ENCODE measurements at regions not wholly inside any gene's neighbourhood (a gene's known extent, or its start where the extent isn't known, plus 50 kb on each side); places are given as distances from the start of the nearest gene placed in this dataset.

DNA sequence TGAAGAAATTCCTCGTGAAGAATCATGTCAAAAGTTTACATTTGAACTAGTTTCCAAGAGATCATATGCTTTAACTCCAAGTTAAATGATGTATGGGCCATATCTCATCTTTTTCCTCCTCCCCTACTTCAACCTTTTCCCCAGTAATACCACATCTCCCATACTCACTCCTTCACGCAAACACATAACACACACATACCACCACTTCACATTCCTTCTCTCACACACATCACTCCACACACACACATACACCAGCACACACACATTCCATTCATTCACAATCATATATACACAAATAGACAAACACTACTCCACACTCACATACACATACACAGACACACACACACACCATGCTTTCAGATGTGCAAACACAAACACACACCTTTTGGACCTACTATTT lies 769.0 kb upstream of the NR2F2 start:
- Histone ChIP-seq H3K4me3 (ENCODE audit: low read length) (no peak overlapping the region), H3K9me3 (ENCODE audit: insufficient read depth, low read depth, low read length) (no peaks in the 10 kb centered on the region), H3K9ac (ENCODE audit: low read depth, low read length) (no peak overlapping the region), H3K36me3 (ENCODE audit: insufficient read depth, low read depth, low read length) (no peaks in the 10 kb centered on the region), H3K27me3 (ENCODE audit: insufficient read depth, low read length) (no peaks in the 10 kb centered on the region), H3K4me1 (ENCODE audit: insufficient read depth, low read length) (no peaks in the 10 kb centered on the region; the same call in 1 of the 2 replicates), H3K27ac (ENCODE audit: low read length) (no peak overlapping the region)

DNA sequence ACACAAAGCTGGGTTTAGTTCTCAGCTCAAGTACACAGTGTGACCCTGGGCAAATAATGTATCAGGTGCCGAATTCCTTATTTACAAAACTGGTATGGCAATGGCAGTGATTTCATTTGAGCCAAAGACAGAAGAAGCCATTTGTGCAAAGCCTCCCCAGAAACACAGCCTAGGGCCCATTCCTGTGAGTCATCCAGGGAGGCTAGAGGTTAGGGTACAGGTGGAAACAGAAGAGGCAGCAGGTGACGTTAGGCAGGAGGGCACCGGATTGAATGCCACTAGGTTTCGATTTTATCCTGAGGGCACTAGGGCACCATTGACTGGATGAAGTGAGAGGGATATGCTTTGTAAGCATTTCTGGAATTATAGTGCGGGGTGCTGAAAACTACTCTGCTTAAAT lies 766.9 kb upstream of the NR2F2 start:
- no peaks in the 10 kb centered on the region for H3K9me3 ChIP-seq (ENCODE audit: insufficient read depth, low read depth, low read length)
- no peaks in the 10 kb centered on the region for H3K36me3 ChIP-seq (ENCODE audit: insufficient read depth, low read depth, low read length)
- no peak overlapping the region for H3K27ac ChIP-seq (ENCODE audit: low read length)
- H3K4me1 ChIP-seq (ENCODE audit: insufficient read depth, low read length), result no peaks in the 10 kb centered on the region
- no peaks in the 10 kb centered on the region for H3K27me3 ChIP-seq (ENCODE audit: insufficient read depth, low read length)
- no peak overlapping the region for H3K9ac ChIP-seq (ENCODE audit: low read depth, low read length)
- no peak overlapping the region for H3K4me3 ChIP-seq (ENCODE audit: low read length)

DNA sequence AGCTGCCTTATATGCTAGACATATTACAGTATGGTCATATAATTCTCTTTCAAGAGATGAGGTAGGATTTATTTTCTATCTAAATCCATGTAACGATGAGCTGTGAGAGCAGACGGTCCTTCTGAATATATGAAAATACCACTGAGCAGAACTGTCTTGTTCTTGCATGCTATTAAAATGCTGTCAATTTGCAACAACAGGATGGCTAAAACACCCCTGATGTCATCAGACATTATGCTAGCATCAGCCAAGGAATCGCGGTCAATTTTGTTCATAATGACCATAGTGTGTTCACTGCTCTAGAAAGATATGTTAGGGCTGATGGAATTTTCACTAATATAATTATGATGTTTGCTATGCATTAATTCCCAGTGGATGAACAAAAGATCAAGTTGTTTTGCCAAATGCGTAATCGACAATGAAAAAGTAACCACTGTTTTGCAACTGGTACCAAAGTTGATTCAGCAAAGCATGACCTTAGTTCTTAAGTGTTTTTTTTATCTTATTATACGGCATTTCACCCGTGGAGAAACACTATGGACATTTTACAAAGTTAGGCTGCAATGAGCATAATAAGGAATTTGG lies 765.4 kb upstream of the NR2F2 start:
- H3K9me3 ChIP-seq (ENCODE audit: insufficient read depth, low read depth, low read length), result no peaks in the 10 kb centered on the region
- no peak overlapping the region for H3K9ac ChIP-seq (ENCODE audit: low read depth, low read length)
- no peaks in the 10 kb centered on the region for H3K36me3 ChIP-seq (ENCODE audit: insufficient read depth, low read depth, low read length)
- H3K27me3 ChIP-seq (ENCODE audit: insufficient read depth, low read length), result no peaks in the 10 kb centered on the region
- H3K27ac ChIP-seq (ENCODE audit: low read length), result no peak overlapping the region
- H3K4me1 ChIP-seq (ENCODE audit: insufficient read depth, low read length), result no peaks in the 10 kb centered on the region
- H3K4me3 ChIP-seq (ENCODE audit: low read length), result no peak overlapping the region

DNA sequence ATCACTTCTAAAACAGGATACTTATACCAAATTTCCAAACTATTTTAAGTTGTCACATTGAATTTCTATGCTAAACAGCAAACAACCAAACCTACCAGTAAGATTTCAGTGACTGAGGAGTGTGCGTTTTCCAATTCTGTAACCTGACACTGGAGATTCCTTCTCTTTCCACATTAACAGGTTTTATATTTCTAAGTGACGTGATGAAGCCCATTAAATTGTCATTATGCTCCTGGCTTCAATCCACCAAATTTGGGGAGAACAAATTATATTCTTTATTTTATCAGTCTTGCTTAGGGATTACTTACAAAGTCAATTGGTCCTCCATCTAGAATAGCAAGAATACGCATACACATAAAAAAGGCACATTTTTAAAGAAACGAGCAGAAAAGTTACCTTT lies 764.8 kb upstream of the NR2F2 start:
- Histone ChIP-seq H3K9ac (ENCODE audit: low read depth, low read length) (no peak overlapping the region), H3K27ac (ENCODE audit: low read length) (no peak overlapping the region), H3K27me3 (ENCODE audit: insufficient read depth, low read length) (no peaks in the 10 kb centered on the region), H3K4me3 (ENCODE audit: low read length) (no peak overlapping the region), H3K4me1 (ENCODE audit: insufficient read depth, low read length) (no peaks in the 10 kb centered on the region), H3K9me3 (ENCODE audit: insufficient read depth, low read depth, low read length) (no peaks in the 10 kb centered on the region), H3K36me3 (ENCODE audit: insufficient read depth, low read depth, low read length) (no peaks in the 10 kb centered on the region)

DNA sequence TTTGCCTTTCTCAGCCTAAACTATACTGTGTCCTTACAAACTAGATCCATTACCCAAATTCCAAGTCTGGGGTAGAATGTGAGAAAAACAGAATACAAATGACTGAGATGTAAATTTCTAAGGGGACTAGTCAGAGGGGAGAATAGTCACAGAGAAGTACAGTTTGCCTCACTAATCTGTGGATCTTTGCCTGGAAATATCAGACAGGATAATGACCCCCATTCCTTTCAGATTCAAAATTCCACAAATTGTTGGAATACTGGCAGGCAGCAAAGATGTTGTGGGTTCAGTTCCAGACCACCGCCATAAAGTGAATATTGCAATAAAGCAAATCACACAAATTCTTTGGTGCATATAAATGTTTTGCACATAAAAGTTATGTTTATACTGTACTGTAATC lies 762.8 kb upstream of the NR2F2 start:
- no peak overlapping the region for H3K4me3 ChIP-seq (ENCODE audit: low read length)
- no peaks in the 10 kb centered on the region for H3K9me3 ChIP-seq (ENCODE audit: insufficient read depth, low read depth, low read length)
- no peak overlapping the region for H3K9ac ChIP-seq (ENCODE audit: low read depth, low read length)
- no peaks in the 10 kb centered on the region for H3K36me3 ChIP-seq (ENCODE audit: insufficient read depth, low read depth, low read length)
- no peak overlapping the region for H3K27ac ChIP-seq (ENCODE audit: low read length)
- H3K4me1 ChIP-seq (ENCODE audit: insufficient read depth, low read length), result no peaks in the 10 kb centered on the region
- H3K27me3 ChIP-seq (ENCODE audit: insufficient read depth, low read length), result no peaks in the 10 kb centered on the region

DNA sequence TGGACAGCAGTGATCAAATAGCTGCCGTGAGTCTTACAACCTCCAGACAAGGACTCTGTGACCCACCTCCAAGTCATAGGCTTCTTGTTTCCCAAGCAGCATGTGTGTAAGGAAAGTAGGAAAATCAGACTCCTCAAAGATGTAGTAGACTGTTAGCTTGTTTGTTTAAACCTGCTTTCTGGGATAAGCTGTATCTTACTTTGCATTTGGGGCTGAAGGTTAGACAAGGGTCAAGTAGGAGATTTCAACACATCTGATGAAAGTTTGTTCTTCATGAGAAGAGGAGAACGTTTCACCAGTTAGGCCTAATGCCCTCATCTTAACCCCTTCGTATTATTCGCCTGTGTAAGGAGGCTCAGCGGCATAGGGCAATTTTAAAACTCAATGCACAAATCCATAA lies 756.4 kb upstream of the NR2F2 start:
- no peak overlapping the region for H3K27ac ChIP-seq (ENCODE audit: low read length)
- H3K9me3 ChIP-seq (ENCODE audit: insufficient read depth, low read depth, low read length), result no peaks in the 10 kb centered on the region

DNA sequence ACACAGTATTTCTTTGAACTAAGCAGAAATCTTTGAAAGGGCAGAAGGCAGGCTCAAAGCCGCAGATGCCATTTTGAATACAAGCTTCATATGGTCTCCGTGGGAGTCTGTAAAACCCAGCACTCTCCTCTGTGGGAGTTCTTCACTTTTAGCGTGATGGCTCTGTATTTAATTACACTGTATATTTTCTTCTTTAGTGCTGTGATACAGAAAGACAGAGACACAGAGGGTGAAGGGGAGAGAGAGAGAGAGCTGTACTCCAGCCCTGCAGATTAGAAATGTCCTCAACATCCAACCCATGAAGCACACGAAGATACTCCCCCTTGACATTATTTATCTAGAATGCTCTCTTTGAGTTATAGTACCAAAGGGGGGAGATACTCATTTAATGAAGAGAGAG lies 752.6 kb upstream of the NR2F2 start:
- H3K4me1 ChIP-seq (ENCODE audit: insufficient read depth, low read length), result no peaks in the 10 kb centered on the region
- H3K9me3 ChIP-seq (ENCODE audit: insufficient read depth, low read depth, low read length), result no peaks in the 10 kb centered on the region
- no peak overlapping the region for H3K27ac ChIP-seq (ENCODE audit: low read length)
- H3K36me3 ChIP-seq (ENCODE audit: insufficient read depth, low read depth, low read length), result no peaks in the 10 kb centered on the region
- H3K4me3 ChIP-seq (ENCODE audit: low read length), result no peak overlapping the region
- no peaks in the 10 kb centered on the region for H3K27me3 ChIP-seq (ENCODE audit: insufficient read depth, low read length)
- H3K9ac ChIP-seq (ENCODE audit: low read depth, low read length), result no peak overlapping the region

More for the DNA sequence above, 756.4 kb upstream of the NR2F2 start:
- Histone ChIP-seq H3K4me1 (ENCODE audit: insufficient read depth, low read length) (no peaks in the 10 kb centered on the region), H3K4me3 (ENCODE audit: low read length) (no peak overlapping the region), H3K27me3 (ENCODE audit: insufficient read depth, low read length) (no peaks in the 10 kb centered on the region), H3K9ac (ENCODE audit: low read depth, low read length) (no peak overlapping the region), H3K36me3 (ENCODE audit: insufficient read depth, low read depth, low read length) (no peaks in the 10 kb centered on the region)

DNA sequence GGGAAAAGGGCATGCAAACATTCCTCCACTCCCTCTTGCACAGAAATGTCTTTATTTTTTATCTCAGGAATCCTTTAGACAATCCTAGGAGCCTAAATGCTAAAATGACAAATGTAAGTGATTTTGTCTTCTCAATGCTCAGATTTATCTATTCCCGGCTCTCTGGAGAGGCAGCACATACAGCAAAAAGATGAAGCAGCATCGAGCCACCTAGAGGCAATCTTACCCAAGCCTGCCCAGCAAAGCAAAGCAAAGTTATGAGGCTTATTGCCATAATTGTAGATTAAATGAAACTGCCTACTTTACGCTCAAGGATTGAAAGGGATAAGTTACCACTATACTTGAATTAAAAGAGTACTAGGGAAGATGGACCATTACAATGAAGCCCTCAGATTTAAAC lies 750.4 kb upstream of the NR2F2 start:
- H3K27ac ChIP-seq (ENCODE audit: low read length), result no peak overlapping the region

DNA sequence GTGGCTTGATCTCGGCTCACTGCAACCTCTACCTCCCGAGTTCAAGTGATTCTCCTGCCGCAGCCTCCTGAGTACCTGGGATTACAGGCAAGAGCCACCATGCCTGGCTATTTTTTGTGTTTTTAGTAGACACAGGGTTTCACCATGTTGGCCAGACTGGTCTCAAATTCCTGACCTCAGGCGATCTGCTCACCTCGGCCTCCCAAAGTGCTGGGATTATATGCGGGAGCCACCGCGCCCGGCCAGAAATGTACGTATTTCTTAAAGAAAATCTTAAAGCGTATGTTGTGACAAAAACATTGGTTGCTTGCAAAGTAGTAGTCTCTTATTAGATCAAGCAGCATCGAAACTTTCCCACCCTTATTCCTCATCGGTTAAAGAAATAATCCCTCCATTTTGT lies 748.9 kb upstream of the NR2F2 start:
- no peaks in the 10 kb centered on the region for H3K27me3 ChIP-seq (ENCODE audit: insufficient read depth, low read length)
- no peaks in the 10 kb centered on the region for H3K4me1 ChIP-seq (ENCODE audit: insufficient read depth, low read length)
- H3K9me3 ChIP-seq (ENCODE audit: insufficient read depth, low read depth, low read length), result no peaks in the 10 kb centered on the region
- no peak overlapping the region for H3K9ac ChIP-seq (ENCODE audit: low read depth, low read length)
- H3K36me3 ChIP-seq (ENCODE audit: insufficient read depth, low read depth, low read length), result no peaks in the 10 kb centered on the region
- no peak overlapping the region for H3K4me3 ChIP-seq (ENCODE audit: low read length)
- H3K27ac ChIP-seq (ENCODE audit: low read length), result no peak overlapping the region

More for the DNA sequence above, 750.4 kb upstream of the NR2F2 start:
- H3K27me3 ChIP-seq (ENCODE audit: insufficient read depth, low read length), result no peaks in the 10 kb centered on the region
- no peaks in the 10 kb centered on the region for H3K36me3 ChIP-seq (ENCODE audit: insufficient read depth, low read depth, low read length)
- H3K4me1 ChIP-seq (ENCODE audit: insufficient read depth, low read length), result no peaks in the 10 kb centered on the region
- no peak overlapping the region for H3K9ac ChIP-seq (ENCODE audit: low read depth, low read length)
- H3K4me3 ChIP-seq (ENCODE audit: low read length), result no peak overlapping the region
- H3K9me3 ChIP-seq (ENCODE audit: insufficient read depth, low read depth, low read length), result no peaks in the 10 kb centered on the region

DNA sequence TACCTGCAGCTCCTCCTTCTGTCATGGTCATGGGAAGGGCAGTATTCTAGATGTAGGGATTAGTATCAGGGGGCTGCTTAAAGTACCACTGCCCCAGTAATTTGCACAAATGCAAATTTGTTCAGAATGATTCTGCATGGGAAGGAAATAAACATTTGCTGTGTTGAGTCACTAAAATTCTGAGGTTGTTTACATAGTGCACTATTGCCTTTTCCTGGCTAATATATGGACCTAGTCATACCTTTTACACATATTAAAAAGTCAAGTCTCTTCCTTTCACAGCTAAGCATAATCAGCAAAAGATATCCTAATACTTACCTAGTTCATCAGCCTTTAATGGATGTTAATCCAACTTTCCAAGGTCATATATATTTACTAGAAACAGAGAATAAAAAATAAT lies 746.4 kb upstream of the NR2F2 start:
- Histone ChIP-seq H3K36me3 (ENCODE audit: insufficient read depth, low read depth, low read length) (no peaks in the 10 kb centered on the region), H3K27ac (ENCODE audit: low read length) (no peak overlapping the region), H3K4me1 (ENCODE audit: insufficient read depth, low read length) (no peaks in the 10 kb centered on the region), H3K9me3 (ENCODE audit: insufficient read depth, low read depth, low read length) (no peaks in the 10 kb centered on the region), H3K9ac (ENCODE audit: low read depth, low read length) (no peak overlapping the region), H3K27me3 (ENCODE audit: insufficient read depth, low read length) (no peaks in the 10 kb centered on the region), H3K4me3 (ENCODE audit: low read length) (no peak overlapping the region)

DNA sequence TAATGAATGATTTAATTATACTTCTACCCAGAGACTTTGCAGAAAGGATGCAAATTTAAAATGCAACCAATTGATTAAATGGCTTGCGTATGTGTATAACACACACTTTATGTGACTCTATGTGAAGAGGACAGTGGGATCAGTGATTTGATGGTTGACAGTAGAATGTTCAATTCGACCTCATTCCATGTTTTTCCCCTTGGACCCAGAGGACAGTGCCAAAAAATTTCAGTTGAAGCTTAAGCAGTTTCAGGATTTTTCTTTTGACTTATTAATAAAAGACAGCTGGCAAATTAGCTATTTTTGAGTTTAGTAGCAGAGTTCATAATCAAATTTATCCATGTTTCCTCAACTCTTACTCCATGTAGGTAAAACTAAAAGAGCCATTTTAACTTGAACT lies 742.4 kb upstream of the NR2F2 start:
- no peaks in the 10 kb centered on the region for H3K36me3 ChIP-seq (ENCODE audit: insufficient read depth, low read depth, low read length)
- H3K9me3 ChIP-seq (ENCODE audit: insufficient read depth, low read depth, low read length), result no peaks in the 10 kb centered on the region
- no peak overlapping the region for H3K4me3 ChIP-seq (ENCODE audit: low read length)
- no peaks in the 10 kb centered on the region for H3K27me3 ChIP-seq (ENCODE audit: insufficient read depth, low read length)
- no peak overlapping the region for H3K9ac ChIP-seq (ENCODE audit: low read depth, low read length)
- no peak overlapping the region for H3K27ac ChIP-seq (ENCODE audit: low read length)
- H3K4me1 ChIP-seq (ENCODE audit: insufficient read depth, low read length), result no peaks in the 10 kb centered on the region

DNA sequence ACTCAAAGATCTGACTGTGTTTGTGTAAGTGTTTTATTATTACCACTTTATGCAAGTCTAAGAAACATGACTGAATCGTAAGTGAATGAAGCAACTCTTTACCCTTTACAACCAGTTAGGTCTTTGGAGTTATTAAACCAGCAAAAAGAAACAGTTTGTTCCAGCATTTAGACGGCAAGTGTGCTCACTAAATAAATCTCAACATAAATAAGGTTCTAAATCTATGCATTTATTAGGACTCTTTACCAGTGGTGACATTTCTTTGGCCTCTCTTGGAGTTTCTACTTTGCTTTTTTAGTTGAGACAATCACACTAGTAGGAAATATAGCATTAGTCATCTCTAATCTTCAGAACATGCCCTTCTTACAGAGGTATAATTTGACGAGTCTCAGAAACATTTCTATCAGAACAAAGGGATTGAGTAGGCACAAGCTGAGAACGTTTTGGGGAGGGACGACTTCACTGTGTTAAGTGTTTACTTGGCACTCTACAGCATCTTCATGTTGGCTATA lies 739.9 kb upstream of the NR2F2 start:
- H3K4me3 ChIP-seq (ENCODE audit: low read length), result no peak overlapping the region
- H3K4me1 ChIP-seq (ENCODE audit: insufficient read depth, low read length), result no peaks in the 10 kb centered on the region
- H3K27me3 ChIP-seq (ENCODE audit: insufficient read depth, low read length), result no peaks in the 10 kb centered on the region
- H3K27ac ChIP-seq (ENCODE audit: low read length), result no peak overlapping the region
- H3K9me3 ChIP-seq (ENCODE audit: insufficient read depth, low read depth, low read length), result no peaks in the 10 kb centered on the region
- H3K9ac ChIP-seq (ENCODE audit: low read depth, low read length), result no peak overlapping the region
- H3K36me3 ChIP-seq (ENCODE audit: insufficient read depth, low read depth, low read length), result no peaks in the 10 kb centered on the region

Measured in iPS-20b (cell line).